AG09309 (cell line): ENCODE measurements at regions not wholly inside any gene's neighbourhood (a gene's known extent, or its start where the extent isn't known, plus 50 kb on each side); places are given as distances from the start of the nearest gene placed in this dataset.

Experiments
- DNase-seq: peaks from one replicate; pipeline ENCODE4 v3.0.0-alpha.2; 2010; ENCODE audit warnings: low read depth
- H3K4me3 ChIP-seq: 2 replicates; pipeline ENCODE4 v1.5.1; 2011; ENCODE audit warnings: mild to moderate bottlenecking, low read depth, low read length, moderate library complexity; ENCODE audit not compliant: control insufficient read depth
- CTCF ChIP-seq: IDR thresholded peaks from 2 replicates; pipeline ENCODE4 v1.5.1; 2011; ENCODE audit warnings: mild to moderate bottlenecking, low read depth, low read length, inconsistent platforms; ENCODE audit not compliant: insufficient read depth, control insufficient read depth; ENCODE audit errors: missing control alignments

- no peak for TF ChIP-seq CTCF
- DNase-seq = no peak
- no peak overlapping the region for H3K4me3 ChIP-seq
Measured at GRCh38 chr12:61525331-61525730, 734.9 kb upstream of the USP15 start.

GRCh38 chr12:61530456-61530855 is 729.7 kb upstream of the USP15 start:
- DNase-seq = no peak
- H3K4me3 ChIP-seq = no peak overlapping the region
- TF ChIP-seq CTCF = no peak

- DNase-seq = no peak
- H3K4me3 ChIP-seq = no peak overlapping the region
- no peak for TF ChIP-seq CTCF
Measured at GRCh38 chr12:61531195-61531594, 729.0 kb upstream of the USP15 start.

GRCh38 chr12:61536117-61536516 is 724.1 kb upstream of the USP15 start:
- no peak for TF ChIP-seq CTCF
- no peak for DNase-seq

GRCh38 chr12:61536525-61536924 is 723.7 kb upstream of the USP15 start:
- no peak for TF ChIP-seq CTCF
- no peak overlapping the region for H3K4me3 ChIP-seq
- DNase-seq = no peak

More at GRCh38 chr12:61536117-61536516, 724.1 kb upstream of the USP15 start:
- H3K4me3 ChIP-seq = no peak overlapping the region

GRCh38 chr12:61538951-61539350 is 721.3 kb upstream of the USP15 start:
- H3K4me3 ChIP-seq = no peak overlapping the region
- no peak for TF ChIP-seq CTCF
- no peak for DNase-seq

- H3K4me3 ChIP-seq = no peak overlapping the region
- DNase-seq = no peak
- no peak for TF ChIP-seq CTCF
Measured at GRCh38 chr12:61542551-61542950, 717.7 kb upstream of the USP15 start.
